ENCODE measurements at regions not wholly inside any gene's neighbourhood (a gene's known extent, or its start where the extent isn't known, plus 50 kb on each side); places are given as distances from the start of the nearest gene placed in this dataset.

- no peak overlapping the region for H2BK12ac ChIP-seq (ENCODE audit: low read length)
- no peaks in the 10 kb centered on the region for H3K36me3 ChIP-seq (replicated peaks in 1 of 2; ENCODE audit: control insufficient read depth in 2 of 2, insufficient read depth in 2 of 2, low read length in 2 of 2)
- H3K79me1 ChIP-seq (ENCODE audit: low read depth, low read length): no peaks in the 10 kb centered on the region
- H3K9ac ChIP-seq (ENCODE audit: low read depth, low read length, poor library complexity): no peak overlapping the region
- no peaks in the 10 kb centered on the region for H3K27me3 ChIP-seq (ENCODE audit: control insufficient read depth in 3 of 3, insufficient read depth in 3 of 3, low read depth in 1 of 3, low read length in 3 of 3)
- H3K23ac ChIP-seq (ENCODE audit: low read depth, low read length, poor library complexity): no peak overlapping the region
- H2BK5ac ChIP-seq (ENCODE audit: low read length): no peak overlapping the region
- peaks cover 12 to 13% of the 10 kb centered on the region in 2 donors for H3K4me1 ChIP-seq (ENCODE audit: control insufficient read depth in 2 of 2, insufficient read depth in 1 of 2, low read depth in 1 of 2, low read length in 2 of 2)
- H4K91ac ChIP-seq (ENCODE audit: low read depth, low read length, poor library complexity): no peak overlapping the region
- H4K8ac ChIP-seq (ENCODE audit: low read depth, low read length): no peak overlapping the region
- H2BK120ac ChIP-seq (ENCODE audit: low read depth, low read length): no peak overlapping the region
- H2AK5ac ChIP-seq (ENCODE audit: low read depth, low read length): no peak overlapping the region
- H3K27ac ChIP-seq (replicated peaks; ENCODE audit: low read length): no peak overlapping the region
- peaks cover 0 to 3% of the 10 kb centered on the region in 2 donors for H3K9me3 ChIP-seq (replicated peaks in 1 of 2; ENCODE audit: control insufficient read depth in 2 of 2, insufficient read depth in 1 of 2, low read depth in 1 of 2, low read length in 2 of 2)
- no peak overlapping the region for H2BK15ac ChIP-seq (ENCODE audit: low read length)
- H3K4ac ChIP-seq (ENCODE audit: low read length): no peak overlapping the region
- H3K18ac ChIP-seq (ENCODE audit: low read length): no peak overlapping the region
- no peak overlapping the region for H3K14ac ChIP-seq (ENCODE audit: low read length)
- peak overlapping the region; percentile 25 for H2AFZ ChIP-seq (ENCODE audit: low read length)
- DNase-seq (ENCODE audit: low spot score): no peak
- H3K4me2 ChIP-seq (ENCODE audit: insufficient read depth, low read length, poor library complexity, severe bottlenecking): no peak overlapping the region
- WGBS, 2 donors (ENCODE audit: extremely low coverage in 2 of 2, insufficient read length in 2 of 2, insufficient replicate concordance in 1 of 2): no CpG with 5 or more reads among the region's 9 CpGs
- no peak overlapping the region for H3K4me3 ChIP-seq (ENCODE audit: low read length in 2 of 2)
Observed at GRCh38 chr22:27627444-27627833, 174.1 kb downstream of the MN1 start.

GRCh38 chr22:27627901-27628300 is 173.7 kb downstream of the MN1 start:
- no peak overlapping the region for H3K4ac ChIP-seq (ENCODE audit: low read length)
- H2AFZ ChIP-seq (ENCODE audit: low read length): no peak overlapping the region
- H2BK12ac ChIP-seq (ENCODE audit: low read length): no peak overlapping the region
- H3K79me1 ChIP-seq (ENCODE audit: low read depth, low read length): no peaks in the 10 kb centered on the region
- no peak overlapping the region for H4K8ac ChIP-seq (ENCODE audit: low read depth, low read length)
- DNase-seq (ENCODE audit: low spot score): no peak
- no peak overlapping the region for H2BK15ac ChIP-seq (ENCODE audit: low read length)
- no peak overlapping the region for H2BK5ac ChIP-seq (ENCODE audit: low read length)
- H3K9ac ChIP-seq (ENCODE audit: low read depth, low read length, poor library complexity): no peak overlapping the region
- H3K9me3 ChIP-seq (replicated peaks in 1 of 2; ENCODE audit: control insufficient read depth in 2 of 2, insufficient read depth in 1 of 2, low read depth in 1 of 2, low read length in 2 of 2): peaks cover 0 to 3% of the 10 kb centered on the region in 2 donors
- no CpG with 5 or more reads among the region's 6 CpGs for WGBS, 2 donors (ENCODE audit: extremely low coverage in 2 of 2, insufficient read length in 2 of 2, insufficient replicate concordance in 1 of 2)
- no peak overlapping the region for H3K4me2 ChIP-seq (ENCODE audit: insufficient read depth, low read length, poor library complexity, severe bottlenecking)
- no peaks in the 10 kb centered on the region for H3K36me3 ChIP-seq (replicated peaks in 1 of 2; ENCODE audit: control insufficient read depth in 2 of 2, insufficient read depth in 2 of 2, low read length in 2 of 2)
- H2AK5ac ChIP-seq (ENCODE audit: low read depth, low read length): no peak overlapping the region
- H4K91ac ChIP-seq (ENCODE audit: low read depth, low read length, poor library complexity): no peak overlapping the region
- H3K27me3 ChIP-seq (ENCODE audit: control insufficient read depth in 3 of 3, insufficient read depth in 3 of 3, low read depth in 1 of 3, low read length in 3 of 3): no peaks in the 10 kb centered on the region
- no peak overlapping the region for H3K14ac ChIP-seq (ENCODE audit: low read length)
- H3K18ac ChIP-seq (ENCODE audit: low read length): no peak overlapping the region
- no peak overlapping the region for H2BK120ac ChIP-seq (ENCODE audit: low read depth, low read length)
- no peak overlapping the region for H3K23ac ChIP-seq (ENCODE audit: low read depth, low read length, poor library complexity)
- no peak overlapping the region for H3K27ac ChIP-seq (replicated peaks; ENCODE audit: low read length)
- H3K4me1 ChIP-seq (ENCODE audit: control insufficient read depth in 2 of 2, insufficient read depth in 1 of 2, low read depth in 1 of 2, low read length in 2 of 2): peaks cover 12 to 13% of the 10 kb centered on the region in 2 donors
- no peak overlapping the region for H3K4me3 ChIP-seq (ENCODE audit: low read length in 2 of 2)

- H3K79me1 ChIP-seq (ENCODE audit: low read depth, low read length): no peaks in the 10 kb centered on the region
- H2BK5ac ChIP-seq (ENCODE audit: low read length): no peak overlapping the region
- H3K4me2 ChIP-seq (ENCODE audit: insufficient read depth, low read length, poor library complexity, severe bottlenecking): no peak overlapping the region
- no peak overlapping the region for H3K4ac ChIP-seq (ENCODE audit: low read length)
- H2AFZ ChIP-seq (ENCODE audit: low read length): no peak overlapping the region
- peaks cover 15 to 18% of the 10 kb centered on the region in 2 donors for H3K4me1 ChIP-seq (ENCODE audit: control insufficient read depth in 2 of 2, insufficient read depth in 1 of 2, low read depth in 1 of 2, low read length in 2 of 2)
- no peaks in the 10 kb centered on the region for H3K36me3 ChIP-seq (replicated peaks in 1 of 2; ENCODE audit: control insufficient read depth in 2 of 2, insufficient read depth in 2 of 2, low read length in 2 of 2)
- no peaks in the 10 kb centered on the region for H3K27me3 ChIP-seq (ENCODE audit: control insufficient read depth in 3 of 3, insufficient read depth in 3 of 3, low read depth in 1 of 3, low read length in 3 of 3)
- no peak overlapping the region for H3K14ac ChIP-seq (ENCODE audit: low read length)
- no peak overlapping the region for H2BK15ac ChIP-seq (ENCODE audit: low read length)
- H4K8ac ChIP-seq (ENCODE audit: low read depth, low read length): no peak overlapping the region
- H4K91ac ChIP-seq (ENCODE audit: low read depth, low read length, poor library complexity): no peak overlapping the region
- no peak overlapping the region for H3K27ac ChIP-seq (replicated peaks; ENCODE audit: low read length)
- no CpG with 5 or more reads among the region's 8 CpGs for WGBS, 2 donors (ENCODE audit: extremely low coverage in 2 of 2, insufficient read length in 2 of 2, insufficient replicate concordance in 1 of 2)
- H3K18ac ChIP-seq (ENCODE audit: low read length): peak overlapping the region; percentile 55
- H2AK5ac ChIP-seq (ENCODE audit: low read depth, low read length): no peak overlapping the region
- no peak overlapping the region for H2BK120ac ChIP-seq (ENCODE audit: low read depth, low read length)
- no peak for DNase-seq (ENCODE audit: low spot score)
- H3K9me3 ChIP-seq (replicated peaks in 1 of 2; ENCODE audit: control insufficient read depth in 2 of 2, insufficient read depth in 1 of 2, low read depth in 1 of 2, low read length in 2 of 2): peaks cover 0 to 3% of the 10 kb centered on the region in 2 donors
- H3K9ac ChIP-seq (ENCODE audit: low read depth, low read length, poor library complexity): no peak overlapping the region
- H2BK12ac ChIP-seq (ENCODE audit: low read length): no peak overlapping the region
- no peak overlapping the region for H3K23ac ChIP-seq (ENCODE audit: low read depth, low read length, poor library complexity)
- H3K4me3 ChIP-seq (ENCODE audit: low read length in 2 of 2): no peak overlapping the region
Observed at GRCh38 chr22:27628341-27628740, 173.2 kb downstream of the MN1 start.

GRCh38 chr22:27628891-27629631 is 172.5 kb downstream of the MN1 start:
- no peak overlapping the region for H2BK5ac ChIP-seq (ENCODE audit: low read length)
- H3K36me3 ChIP-seq (replicated peaks in 1 of 2; ENCODE audit: control insufficient read depth in 2 of 2, insufficient read depth in 2 of 2, low read length in 2 of 2): no peaks in the 10 kb centered on the region
- H2AFZ ChIP-seq (ENCODE audit: low read length): no peak overlapping the region
- H3K23ac ChIP-seq (ENCODE audit: low read depth, low read length, poor library complexity): no peak overlapping the region
- no peak overlapping the region for H4K91ac ChIP-seq (ENCODE audit: low read depth, low read length, poor library complexity)
- H3K27ac ChIP-seq (replicated peaks; ENCODE audit: low read length): no peak overlapping the region
- no peak overlapping the region for H3K4me2 ChIP-seq (ENCODE audit: insufficient read depth, low read length, poor library complexity, severe bottlenecking)
- no peak overlapping the region for H2BK120ac ChIP-seq (ENCODE audit: low read depth, low read length)
- H3K4me1 ChIP-seq (ENCODE audit: control insufficient read depth in 2 of 2, insufficient read depth in 1 of 2, low read depth in 1 of 2, low read length in 2 of 2): peaks cover 15 to 17% of the 10 kb centered on the region in 2 donors
- H3K4ac ChIP-seq (ENCODE audit: low read length): no peak overlapping the region
- no peak overlapping the region for H3K18ac ChIP-seq (ENCODE audit: low read length)
- no peak overlapping the region for H3K14ac ChIP-seq (ENCODE audit: low read length)
- H3K9me3 ChIP-seq (replicated peaks in 1 of 2; ENCODE audit: control insufficient read depth in 2 of 2, insufficient read depth in 1 of 2, low read depth in 1 of 2, low read length in 2 of 2): peaks cover 0 to 3% of the 10 kb centered on the region in 2 donors
- no peak overlapping the region for H2BK15ac ChIP-seq (ENCODE audit: low read length)
- H3K79me1 ChIP-seq (ENCODE audit: low read depth, low read length): no peaks in the 10 kb centered on the region
- no peak overlapping the region for H3K9ac ChIP-seq (ENCODE audit: low read depth, low read length, poor library complexity)
- no peaks in the 10 kb centered on the region for H3K27me3 ChIP-seq (ENCODE audit: control insufficient read depth in 3 of 3, insufficient read depth in 3 of 3, low read depth in 1 of 3, low read length in 3 of 3)
- no peak overlapping the region for H4K8ac ChIP-seq (ENCODE audit: low read depth, low read length)
- H2AK5ac ChIP-seq (ENCODE audit: low read depth, low read length): no peak overlapping the region
- no CpG with 5 or more reads among the region's 9 CpGs for WGBS, 2 donors (ENCODE audit: extremely low coverage in 2 of 2, insufficient read length in 2 of 2, insufficient replicate concordance in 1 of 2)
- no peak overlapping the region for H3K4me3 ChIP-seq (ENCODE audit: low read length in 2 of 2)
- H2BK12ac ChIP-seq (ENCODE audit: low read length): no peak overlapping the region
- DNase-seq (ENCODE audit: low spot score): no peak

Measured in neuronal stem cell (in vitro differentiated cells).